Activated CD8-positive, alpha-beta memory T cell treated with anti-CD3 and anti-CD28 coated beads for 4 hours (primary cell): ENCODE measurements at regions not wholly inside any gene's neighbourhood (a gene's known extent, or its start where the extent isn't known, plus 50 kb on each side); places are given as distances from the start of the nearest gene placed in this dataset.

Experiments used
- DNase-seq, 2 donors: peaks; one replicate each; pipeline ENCODE4 v3.0.0-alpha.2; 2020; ENCODE audit warnings: low read depth in 2 of 2

GRCh38 chr3:8197384-8197783 lies 304.2 kb upstream of the LMCD1 start:
- DNase-seq: no peak

- no peak for DNase-seq
These were observed 303.0 kb upstream of the LMCD1 start for GRCh38 chr3:8198605-8199004.

- no peak for DNase-seq
These were observed 300.6 kb upstream of the LMCD1 start for GRCh38 chr3:8200996-8201395.

- no peak for DNase-seq
These were observed 299.7 kb upstream of the LMCD1 start for GRCh38 chr3:8201886-8202285.

DNA sequence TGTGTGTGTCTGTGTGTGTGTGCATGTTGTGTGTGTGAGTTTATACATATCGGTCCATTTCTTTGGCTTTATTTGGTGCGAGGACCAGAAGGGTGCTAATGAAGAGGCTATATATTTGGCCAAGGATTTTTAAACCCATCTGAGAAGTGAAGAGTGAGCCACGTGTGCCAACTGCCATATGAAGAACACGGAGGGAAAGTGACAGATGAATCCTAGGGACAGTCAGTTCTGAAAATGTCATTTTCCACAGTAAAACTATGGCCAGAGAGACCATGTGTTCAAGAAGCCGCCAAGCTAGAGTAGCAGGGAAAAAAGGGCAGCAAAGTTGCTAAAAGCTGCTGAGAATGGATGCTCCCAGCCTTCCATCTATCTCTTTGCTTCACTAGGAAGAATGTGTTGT lies 297.3 kb upstream of the LMCD1 start:
- no peak for DNase-seq

GRCh38 chr3:8204853-8205650 lies 296.6 kb upstream of the LMCD1 start:
- no peak for DNase-seq

- DNase-seq: no peak
These were observed 295.7 kb upstream of the LMCD1 start for GRCh38 chr3:8205881-8206280.

- no peak for DNase-seq
These were observed 294.5 kb upstream of the LMCD1 start for GRCh38 chr3:8206971-8207617.

DNA sequence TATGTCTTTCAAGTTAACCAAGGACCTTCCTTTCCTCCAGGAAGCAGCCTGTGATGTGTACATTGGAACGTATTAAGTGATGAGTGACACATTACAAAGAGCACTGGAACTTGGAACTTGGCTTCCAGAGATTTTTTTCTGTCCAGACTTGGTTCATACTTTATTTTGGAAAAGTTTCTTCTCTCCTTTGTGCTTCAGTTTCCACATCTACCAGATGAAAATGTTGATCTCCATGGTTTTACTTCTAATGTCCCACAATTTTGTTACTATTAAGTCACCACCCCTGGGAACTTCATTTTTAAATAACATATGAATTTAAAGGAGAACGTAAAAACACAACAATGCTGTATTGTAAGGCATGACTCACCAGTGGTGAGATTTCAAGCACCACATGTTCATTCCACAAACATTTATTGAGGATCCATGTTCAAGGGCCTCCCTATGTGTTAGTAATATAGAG lies 290.7 kb upstream of the LMCD1 start:
- DNase-seq: no peak

DNA sequence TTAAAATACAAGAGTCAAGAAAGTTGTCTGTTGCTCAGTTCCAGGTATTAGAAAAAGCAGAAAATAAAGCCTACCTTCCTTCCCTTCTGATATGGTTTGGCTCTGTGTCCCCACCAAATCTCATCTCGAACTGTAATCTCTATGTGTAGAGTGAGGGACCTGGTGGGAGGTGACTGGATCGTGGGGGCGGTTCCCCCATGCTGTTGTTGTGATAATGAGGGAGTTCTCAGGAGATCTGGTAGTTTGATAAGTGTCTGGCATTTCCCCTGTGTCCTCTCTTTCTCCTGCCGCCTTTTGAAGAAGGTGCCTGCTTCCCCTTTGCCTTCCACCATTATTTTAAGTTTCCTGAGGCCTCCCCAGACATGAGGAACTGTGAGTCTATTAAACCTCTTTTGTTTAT lies 288.8 kb upstream of the LMCD1 start:
- no peak for DNase-seq

DNA sequence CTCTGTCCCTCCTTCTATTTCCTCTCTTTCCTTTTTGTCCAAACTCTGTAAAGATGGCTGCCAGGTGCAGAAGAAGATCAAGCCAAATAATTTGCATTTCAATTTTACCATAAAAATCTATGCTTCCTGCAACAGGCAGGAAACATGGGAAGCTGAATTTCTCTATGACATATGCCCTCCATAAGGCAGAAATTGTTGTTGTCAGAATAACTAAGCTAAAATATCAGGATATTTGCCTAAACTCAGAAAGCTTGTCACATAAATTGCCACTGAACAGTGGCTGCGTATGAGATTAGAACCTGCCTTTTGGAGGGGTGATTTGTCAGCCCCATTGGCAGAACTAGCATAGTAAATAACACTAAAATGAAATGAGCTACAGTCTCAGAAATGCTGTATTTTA lies 288.3 kb upstream of the LMCD1 start:
- no peak for DNase-seq

GRCh38 chr3:8215821-8216220 lies 285.8 kb upstream of the LMCD1 start:
- DNase-seq: no peak

DNA sequence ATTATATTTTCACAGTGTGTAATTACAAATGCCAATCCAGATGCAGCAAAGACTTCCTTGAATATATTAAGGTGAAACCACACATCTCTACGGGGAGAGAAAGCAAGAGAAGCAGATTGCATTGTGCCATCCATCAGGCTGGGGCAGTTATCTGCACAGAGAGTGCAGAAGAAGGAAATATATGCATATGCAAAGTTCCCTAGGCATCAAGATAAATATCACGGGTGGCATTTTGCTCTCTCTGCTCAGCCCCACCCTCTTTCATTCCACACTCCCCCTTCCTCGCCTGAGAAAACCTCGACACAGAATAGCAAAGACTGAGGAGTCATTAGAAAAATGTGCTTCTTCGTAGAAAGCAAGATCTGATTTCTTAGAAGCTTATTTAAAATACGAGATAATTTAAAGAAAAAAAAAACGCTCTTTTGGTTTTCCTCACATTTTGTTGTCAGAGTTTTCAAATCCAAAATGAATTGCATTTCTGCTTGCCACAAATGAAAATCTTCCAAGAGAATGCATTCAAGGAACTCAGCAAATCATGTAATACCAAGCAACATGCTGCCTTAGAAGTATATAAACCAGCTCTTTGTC lies 283.2 kb upstream of the LMCD1 start:
- DNase-seq: no peak

- no peak for DNase-seq
These were observed 281.3 kb upstream of the LMCD1 start for GRCh38 chr3:8220291-8220690.

DNA sequence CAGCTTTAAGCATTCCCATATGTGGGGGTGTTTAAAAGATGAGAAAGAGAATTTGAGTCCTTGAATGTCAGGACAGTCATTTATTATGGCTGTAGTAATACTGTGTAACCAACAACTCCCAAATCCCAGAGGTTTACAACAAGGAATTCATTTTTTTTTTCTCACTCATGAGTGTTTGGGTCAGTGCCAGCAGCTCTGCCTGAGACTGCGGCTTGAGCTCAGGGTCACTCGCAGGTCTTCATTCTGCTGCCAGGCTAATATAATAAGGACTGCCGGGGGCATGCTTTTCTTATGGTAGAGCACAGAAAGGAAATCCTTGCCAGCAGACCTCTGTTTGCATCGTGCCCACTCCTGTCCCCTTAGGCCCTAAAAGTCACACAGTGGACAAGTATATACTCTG lies 277.9 kb upstream of the LMCD1 start:
- no peak for DNase-seq

GRCh38 chr3:8224941-8225340 lies 276.7 kb upstream of the LMCD1 start:
- no peak for DNase-seq

- no peak for DNase-seq
These were observed 267.7 kb upstream of the LMCD1 start for GRCh38 chr3:8233938-8234337.

DNA sequence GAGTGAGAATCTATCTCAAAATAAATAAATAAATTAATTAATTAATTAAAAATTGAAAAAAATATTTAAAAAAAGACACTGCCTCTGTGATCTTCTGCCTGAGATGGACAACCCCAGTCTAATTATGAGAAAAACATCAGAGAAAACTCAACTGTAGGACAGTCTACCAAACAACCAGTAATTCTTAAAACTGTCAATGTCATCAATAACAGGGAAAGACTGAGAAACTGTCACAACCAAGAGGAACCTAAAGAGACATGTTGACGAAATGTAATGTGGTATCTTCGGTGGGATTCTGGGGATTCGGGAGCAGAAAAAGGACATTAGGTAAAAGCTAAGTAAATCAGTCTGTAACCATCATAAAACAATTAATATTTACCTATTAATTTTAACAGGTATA lies 265.4 kb upstream of the LMCD1 start:
- DNase-seq: no peak

GRCh38 chr3:8237893-8238292 lies 263.7 kb upstream of the LMCD1 start:
- DNase-seq: no peak

DNA sequence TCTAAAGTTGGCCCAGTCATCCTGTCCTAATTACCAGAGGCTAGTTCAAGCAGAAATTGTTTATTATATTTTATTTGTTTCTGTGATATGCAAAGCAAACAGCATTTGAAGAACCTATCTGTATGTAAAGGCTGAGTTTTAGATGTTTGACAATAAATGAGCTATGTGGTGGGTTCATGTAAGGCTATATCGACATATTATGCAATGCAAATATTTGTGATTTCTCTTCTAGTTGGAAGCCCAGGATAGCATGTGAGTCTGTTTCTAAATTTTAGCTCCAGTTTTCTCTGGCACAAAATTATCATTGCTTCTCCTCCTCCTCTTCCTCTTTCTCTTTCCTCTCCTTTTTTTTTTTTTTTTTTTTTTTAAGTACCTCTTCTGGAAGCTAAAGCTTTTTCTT lies 263.2 kb upstream of the LMCD1 start:
- DNase-seq: no peak

DNA sequence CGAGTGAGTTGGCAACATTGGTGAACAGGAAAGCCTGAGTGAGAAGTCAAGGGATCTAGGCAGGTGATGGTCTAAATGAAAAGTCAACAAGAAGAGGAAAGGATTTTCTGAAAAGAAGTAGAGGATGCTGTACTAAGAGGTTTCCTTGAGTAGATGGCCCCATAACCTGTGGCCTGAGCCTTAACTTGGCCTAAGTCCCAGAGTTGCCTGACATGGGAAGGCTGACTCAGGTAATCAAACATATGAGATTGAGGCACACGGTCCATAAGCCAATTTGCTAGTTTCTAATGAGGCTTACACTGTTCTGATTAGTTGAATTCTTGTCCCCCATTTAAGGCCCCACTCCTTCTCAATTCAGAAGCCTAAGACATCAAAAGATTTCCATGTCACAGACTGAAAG lies 262.5 kb upstream of the LMCD1 start:
- no peak for DNase-seq

DNA sequence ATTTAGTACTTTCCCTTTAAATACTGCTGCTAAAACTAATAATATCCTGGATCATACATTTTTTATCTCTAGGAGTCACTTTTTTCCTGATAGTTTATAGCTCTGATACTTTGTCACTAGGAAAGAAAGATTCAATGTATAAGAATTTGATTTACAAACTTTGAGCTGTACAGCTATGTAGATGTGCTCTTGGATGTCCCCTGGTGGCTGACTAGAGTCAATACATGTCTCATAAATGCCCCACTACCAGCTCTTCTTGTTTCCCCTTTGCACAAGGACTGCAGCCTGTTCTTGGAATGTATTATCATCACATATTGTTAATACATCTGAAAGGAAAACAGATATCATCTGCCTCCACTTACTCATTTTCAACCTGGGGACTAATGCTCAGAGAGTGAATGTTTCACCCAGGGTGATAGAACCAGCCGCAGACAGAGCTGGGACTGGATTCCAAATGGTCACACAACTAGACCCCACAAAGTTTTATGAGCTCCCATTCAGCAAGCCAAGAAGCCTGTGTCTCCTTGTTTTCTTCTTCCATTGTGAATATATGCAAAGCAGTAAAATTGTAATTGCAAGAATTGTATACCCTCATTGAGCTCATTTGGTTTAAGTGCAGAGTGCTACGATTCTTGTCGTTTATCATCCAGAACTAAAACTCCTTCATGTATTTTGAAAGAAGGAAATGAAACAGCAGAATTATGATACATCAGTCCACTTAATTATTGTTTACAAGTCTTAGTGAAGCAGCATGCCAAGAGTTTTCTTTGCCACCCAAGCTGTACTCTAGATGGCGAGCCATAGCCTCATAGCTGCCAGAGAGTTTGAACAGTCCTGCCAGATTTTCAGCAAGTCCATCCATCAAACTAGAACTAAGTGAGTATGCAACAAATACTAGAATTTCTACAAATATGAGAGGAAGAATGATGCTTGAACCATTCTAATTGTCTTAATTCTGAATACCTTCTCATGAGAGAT lies 261.6 kb upstream of the LMCD1 start:
- no peak for DNase-seq
